HG03159 (cell line): ENCODE measurements at regions not wholly inside any gene's neighbourhood (a gene's known extent, or its start where the extent isn't known, plus 50 kb on each side); places are given as distances from the start of the nearest gene placed in this dataset.

Source experiments
- ATAC-seq: cut with Tn5 transposase; IDR thresholded peaks from one replicate; pipeline ENCODE4 v1.9.1; 2021; ENCODE audit warnings: mild to moderate bottlenecking, moderate library complexity; ENCODE audit not compliant: unreplicated experiment

DNA sequence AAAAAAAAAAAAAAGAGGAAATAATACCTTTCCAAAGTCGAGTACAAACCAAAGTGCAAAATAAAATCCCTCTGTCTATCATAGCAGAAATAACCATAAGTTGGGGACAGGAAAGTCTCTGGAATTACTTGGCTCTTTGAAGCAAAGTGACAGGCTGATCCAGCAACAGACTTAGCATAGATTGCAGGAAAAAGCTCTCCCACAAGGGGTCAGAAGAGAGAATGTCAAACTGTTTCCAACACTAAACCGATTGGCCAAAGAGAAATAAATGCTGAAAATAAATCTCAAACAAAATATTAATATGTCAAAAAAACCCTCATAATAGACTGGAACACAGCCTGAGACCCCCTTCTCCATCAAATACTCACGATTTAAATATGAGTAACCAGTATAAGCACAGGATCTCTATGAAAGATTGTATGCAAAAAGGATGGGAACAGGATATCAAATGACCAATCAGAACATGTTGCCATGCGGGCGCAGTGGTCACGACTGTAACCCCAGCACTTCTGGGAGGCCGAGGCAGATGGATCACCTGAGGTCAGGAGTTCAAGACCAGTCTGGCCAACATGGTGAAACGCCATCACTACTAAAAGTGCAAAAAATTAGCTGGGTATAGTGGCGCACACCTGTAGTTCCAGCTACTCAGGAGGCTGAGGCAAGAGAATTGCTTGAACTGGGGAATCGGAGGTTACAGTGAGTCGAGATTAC lies 1000.7 kb upstream of the LRRN3 start:
- no peak for ATAC-seq

DNA sequence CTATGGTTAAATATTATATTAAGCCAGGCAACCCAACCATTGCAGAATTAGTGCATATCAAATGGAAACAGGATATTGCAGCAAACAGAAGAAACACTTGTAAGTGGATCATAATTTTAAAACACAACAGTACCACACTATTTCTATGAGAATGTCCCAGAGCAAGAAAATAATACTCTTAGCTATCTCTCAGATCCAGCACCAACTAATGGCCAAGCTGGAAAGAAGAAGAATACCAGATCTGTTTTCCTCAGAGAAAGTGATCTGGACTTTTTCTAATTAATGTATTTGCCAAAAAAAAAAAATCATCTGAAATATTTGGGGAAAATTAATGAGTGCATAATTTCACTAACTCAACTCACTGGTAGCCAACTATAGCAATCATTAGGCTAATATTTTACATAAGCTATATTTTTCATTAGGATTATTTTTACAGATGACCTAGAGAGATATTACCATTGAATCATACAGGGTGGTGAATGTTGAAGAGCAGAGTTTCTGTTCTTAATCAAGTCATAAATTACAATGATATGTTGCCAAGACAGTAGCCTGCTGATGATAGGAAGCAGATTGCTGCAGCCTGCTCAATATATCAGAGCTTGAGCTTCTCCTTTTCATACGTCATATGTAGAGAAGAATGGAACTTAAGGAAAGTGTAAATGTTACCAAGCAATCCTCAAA lies 995.4 kb upstream of the LRRN3 start:
- ATAC-seq, result no peak

DNA sequence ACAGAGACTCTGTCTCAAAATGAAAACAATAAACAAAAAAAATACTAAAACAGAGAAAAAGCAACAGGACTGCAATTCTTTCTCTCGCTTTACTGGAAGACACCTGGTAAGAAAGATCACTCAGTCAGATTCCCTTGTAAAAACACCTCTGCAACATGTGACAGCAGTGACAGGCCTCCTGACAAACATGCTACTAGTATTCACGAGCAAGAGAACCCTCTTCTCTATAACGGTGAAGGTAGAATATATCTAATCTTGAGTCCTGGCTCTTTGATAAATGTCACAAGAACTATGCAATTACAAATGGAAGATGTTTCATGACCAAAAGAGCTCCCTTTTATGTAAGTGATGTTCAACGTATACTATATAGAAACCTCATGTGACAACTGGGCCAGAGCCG lies 986.7 kb upstream of the LRRN3 start:
- no peak for ATAC-seq

DNA sequence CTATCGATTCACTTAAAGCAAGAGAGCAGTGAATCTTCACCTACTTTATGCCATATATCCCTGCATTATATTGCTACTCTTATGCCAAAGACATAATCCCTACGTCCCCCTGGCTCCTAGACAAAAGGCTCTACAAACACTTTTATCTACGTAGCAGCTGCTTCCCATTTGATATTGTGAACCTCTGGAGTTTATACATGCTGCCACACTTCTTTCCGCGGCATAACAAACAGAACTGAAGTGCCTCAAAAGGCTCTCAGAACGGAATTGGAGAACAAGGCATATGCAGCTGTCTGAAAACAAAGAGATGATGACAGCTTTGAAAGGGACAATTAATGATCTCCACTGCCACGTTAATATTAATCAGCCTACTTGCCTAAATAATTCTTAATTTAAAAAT lies 985.6 kb upstream of the LRRN3 start:
- no peak for ATAC-seq

DNA sequence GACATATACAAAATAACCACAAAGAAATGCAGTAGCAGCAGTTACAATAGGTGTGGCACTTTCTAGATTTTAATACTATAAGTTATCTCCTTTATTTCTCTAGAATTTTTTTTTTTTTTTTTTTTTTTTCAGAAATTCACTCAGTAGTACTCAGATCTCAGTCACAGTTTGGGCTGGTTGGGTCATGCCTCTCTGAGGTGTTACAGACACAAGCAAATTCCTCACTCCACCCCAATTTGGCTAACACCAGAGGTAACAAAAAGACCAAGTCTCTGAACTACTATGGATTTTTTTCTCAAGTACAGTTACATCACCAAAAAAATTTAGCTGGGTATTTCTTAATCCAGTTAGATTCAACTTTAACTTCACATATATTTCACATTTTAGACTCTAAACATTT lies 985.1 kb upstream of the LRRN3 start:
- ATAC-seq, result no peak

DNA sequence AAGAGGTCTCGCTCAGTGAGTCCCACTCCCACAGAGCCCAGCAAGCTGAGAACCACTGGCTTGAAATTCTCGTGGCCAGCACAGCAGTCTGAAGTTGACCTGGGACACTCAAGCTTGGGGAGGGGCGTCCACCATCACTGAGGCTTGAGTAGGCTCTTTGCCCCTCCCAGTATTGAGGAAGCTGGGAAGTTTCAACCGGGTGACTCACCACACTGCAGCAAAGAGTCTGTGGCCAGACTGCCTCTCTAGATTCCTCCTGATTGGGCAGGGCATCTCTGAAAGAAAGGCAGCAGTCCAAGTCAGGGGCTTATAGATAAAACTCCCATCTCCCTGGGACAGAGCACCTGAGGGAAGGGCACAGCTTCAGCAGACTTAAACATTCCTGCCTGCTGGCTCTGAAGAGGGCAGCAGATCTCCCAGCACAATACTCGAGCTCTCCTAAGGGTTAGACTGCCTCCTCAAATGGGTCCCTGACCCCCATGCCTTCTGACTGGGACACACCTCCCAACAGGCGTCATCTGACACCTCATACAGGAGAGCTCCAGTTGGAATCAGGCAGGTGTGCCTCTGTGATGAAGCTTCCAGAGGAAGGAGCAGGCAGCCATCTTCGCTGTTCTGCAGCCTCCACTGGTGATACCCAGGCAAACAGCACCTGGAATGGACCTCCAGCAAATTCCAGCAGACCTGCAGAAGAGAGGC lies 970.9 kb upstream of the LRRN3 start:
- ATAC-seq, result no peak

DNA sequence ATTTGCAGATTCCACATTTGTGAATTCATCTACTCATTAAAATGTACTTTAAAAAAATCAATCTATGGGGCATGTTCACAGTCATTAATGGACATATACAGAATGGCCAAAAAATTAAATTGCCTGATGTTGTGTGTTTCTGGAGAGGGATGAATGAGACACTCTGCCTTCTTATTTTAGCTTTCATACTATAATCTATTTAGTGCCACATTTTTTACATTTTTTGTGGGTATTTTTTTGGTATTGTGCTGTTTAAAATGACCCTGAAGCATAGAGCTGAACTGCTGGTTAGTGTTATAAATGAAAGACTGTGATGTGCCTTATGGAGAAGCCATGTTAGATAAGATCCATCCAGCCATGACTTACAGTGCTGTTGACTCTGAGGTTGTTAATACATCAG lies 961.8 kb upstream of the LRRN3 start:
- no peak for ATAC-seq

DNA sequence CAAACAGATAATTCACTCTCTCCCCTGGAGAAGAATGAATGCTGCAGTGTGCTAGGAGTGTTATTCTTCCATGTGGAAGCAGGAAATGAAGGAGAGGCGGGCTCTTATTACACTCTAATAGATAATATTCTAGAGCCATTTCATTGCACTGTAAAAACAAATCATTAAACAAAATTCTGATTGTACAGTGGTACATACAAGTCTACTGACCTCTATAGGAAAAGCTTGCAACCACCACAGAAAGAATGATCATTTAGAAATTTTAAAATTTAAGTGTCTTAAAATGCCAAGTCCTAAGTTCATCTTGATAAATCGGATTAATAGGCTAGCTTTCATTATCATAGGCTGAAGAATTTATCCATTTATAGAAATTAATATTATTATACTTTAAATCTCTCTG lies 960.3 kb upstream of the LRRN3 start:
- ATAC-seq, result no peak

DNA sequence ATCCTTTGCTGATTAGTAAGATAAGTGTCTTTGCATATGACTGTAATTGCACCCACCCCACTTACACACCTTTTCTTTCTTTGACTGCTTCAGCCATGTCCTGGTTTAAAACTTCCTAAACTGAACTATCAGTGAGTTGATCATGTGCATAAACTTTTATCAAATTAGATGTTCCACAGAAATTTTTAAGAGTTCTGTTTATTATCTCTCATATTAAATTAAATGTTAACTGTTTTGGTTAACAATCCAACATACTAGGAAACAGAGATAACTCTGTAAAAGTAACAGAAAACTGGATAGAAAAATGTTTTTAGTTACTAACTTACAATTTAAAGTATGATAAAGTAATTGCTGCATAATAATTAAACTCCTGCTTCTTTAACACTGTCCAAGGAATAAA lies 959.6 kb upstream of the LRRN3 start:
- ATAC-seq, result no peak

DNA sequence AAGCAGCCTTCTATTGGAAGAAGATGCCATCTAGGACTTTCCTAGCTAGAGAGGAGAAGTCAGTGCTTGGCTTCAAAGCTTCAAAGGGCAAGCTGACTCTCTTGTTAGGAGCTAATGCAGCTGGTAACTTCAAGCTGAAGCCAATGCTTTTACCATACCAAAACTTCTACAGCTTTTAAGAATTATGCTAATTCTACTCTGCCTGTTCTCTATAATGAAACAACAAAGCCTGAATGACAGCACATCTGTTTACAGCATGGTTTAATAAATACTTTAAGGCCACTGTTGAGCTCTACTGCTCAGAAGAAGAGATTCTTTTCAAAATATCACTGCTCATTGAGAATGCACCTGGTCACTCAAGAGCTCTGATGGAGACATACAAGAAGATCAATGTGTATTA lies 951.9 kb upstream of the LRRN3 start:
- no peak for ATAC-seq

DNA sequence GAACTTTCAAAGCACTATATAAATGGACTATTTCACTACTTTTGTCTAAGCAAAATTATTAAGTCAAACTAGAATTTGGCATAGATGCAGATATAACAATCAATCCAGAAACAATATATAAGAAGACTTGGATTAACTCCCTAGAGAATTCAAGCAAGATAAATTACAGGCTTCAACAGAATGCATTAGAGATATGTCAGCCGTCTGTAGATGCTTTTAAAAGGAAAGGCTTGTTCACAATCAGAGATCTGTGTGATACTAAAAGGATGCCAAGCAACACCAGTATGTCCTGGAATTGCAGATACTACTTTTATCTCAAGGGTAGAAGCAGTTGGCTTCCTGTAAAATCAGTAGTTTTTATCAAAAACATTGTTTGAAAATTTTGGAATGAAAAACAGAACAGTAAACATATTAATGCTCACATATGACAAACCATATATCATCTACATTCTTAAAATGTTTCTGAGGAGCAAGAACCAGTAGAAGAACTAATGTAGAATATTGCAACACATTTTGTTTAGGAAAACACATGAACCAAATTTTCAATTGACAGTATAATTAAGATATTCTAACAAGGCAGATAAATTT lies 947.9 kb upstream of the LRRN3 start:
- ATAC-seq, result no peak

DNA sequence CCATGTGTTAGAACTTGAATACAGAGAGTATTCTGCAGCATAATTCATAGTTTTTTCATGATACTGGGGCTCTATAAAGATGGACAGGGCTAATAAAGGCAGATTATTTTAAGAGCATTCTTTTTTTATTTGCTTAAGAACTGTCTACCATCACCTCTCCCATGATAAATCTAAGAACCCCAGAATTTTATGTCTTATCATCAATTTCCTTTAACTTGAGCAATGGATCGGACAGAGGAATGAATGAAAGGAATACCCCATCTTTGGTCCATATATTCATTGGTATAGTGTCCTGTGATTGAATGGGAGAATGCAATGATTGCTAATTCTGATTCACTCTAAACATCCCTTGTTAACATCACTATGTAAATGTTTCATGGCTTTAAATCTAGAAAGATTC lies 946.3 kb upstream of the LRRN3 start:
- no peak for ATAC-seq

DNA sequence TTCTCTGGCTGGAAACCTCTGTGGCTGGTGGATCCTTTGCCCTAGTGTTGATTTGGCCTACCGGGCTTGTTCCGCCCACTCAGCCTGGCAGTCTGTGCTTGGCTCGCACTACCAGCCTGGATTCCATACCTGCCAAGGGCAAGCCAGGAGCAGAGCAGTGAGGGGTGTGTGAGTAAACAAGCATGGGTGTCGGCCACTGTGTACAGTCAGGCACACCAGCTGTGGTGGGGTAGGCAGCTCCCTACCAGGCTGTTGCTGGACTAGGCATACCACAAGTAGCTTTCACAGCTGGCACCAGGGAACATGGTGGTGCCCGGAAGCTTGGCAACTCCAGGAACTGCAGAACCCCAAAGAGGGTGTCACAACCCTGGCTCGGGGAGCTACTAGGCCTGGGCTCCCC lies 942.9 kb upstream of the LRRN3 start:
- no peak for ATAC-seq

DNA sequence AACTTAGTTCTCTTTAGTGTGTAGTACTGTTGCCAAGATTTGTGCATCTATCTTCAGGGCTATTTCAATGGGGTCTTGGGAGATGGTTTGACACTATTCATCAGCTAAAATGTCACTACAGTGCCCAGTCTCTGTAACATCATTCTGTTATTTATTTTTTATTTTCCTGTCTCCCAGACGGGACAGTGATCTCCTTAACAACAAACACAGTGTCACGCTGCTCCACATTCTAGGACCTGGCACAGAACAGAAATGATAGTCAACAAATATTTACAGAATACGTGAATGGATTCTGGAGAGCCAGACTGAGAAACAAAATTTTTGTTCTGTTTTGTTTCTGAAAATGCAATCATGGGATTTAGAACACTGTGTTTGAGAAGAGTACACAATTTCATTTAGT lies 937.7 kb upstream of the LRRN3 start:
- no peak for ATAC-seq

DNA sequence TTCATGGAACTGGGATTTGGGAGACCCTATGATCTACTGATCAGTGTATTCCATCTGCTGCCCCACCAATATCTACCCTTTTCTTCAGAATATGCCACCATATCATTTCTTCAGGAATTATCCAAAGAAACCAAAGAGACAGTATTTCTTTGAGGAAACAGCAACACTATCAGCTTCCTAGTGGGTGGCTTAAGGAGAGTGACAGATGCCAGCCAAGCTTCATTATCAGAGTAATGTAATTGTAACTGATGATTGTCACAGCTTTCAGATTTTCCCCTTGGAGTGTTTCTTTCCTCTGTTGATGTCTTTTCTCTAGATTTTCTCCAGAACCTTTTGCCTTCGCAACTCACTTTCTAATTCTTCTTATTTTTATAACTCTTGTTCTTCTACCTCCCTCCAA lies 934.4 kb upstream of the LRRN3 start:
- no peak for ATAC-seq

DNA sequence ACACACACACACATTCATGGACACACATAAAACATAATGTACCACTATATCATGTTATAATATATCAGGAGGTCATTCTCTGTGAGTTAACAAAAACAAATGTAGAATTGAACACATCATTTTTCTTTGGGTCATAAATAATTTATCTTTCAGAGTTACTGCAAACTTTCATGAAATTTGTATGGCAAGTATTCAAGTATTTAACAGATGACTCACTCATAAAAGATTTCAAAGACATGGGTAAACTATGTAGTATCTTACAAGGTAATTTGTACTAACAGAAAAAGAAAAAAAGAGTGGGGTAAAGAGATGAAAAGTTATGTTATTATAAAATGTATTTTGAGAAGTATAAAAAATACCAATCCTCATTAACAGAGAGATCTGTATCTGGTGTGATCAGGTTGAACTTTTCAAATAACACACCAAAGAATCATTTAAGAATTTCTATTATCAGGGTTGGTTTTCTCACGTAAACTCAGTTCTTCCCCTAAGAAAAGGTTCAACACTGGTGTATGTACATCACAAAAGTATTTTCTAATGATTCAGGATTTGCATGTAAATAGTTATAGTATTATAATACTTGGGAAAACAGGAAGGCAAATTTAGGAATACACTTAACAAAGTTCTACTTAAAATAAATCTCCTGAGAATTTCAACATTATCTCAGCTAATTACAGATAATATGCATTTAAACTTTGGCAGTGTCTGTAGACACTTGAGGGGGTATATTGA lies 933.1 kb upstream of the LRRN3 start:
- ATAC-seq, result no peak

DNA sequence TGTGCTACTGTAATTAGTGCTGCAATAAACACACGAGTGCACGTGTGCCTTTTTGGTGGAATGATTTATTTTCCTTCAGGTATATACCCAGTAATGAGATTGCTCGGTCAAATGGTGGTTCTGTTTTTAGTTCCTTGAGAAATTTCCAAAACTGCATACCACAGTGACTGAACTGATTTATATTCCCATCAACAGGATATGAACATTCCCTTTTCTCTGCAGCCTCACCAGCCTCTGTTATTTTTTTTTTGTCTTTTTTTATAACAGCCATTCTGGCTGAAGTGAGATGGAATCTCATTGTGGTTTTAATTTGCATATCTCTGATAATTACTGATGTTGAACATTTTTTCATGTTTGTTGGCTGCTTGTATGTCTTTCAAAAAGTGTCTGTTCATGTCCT lies 922.9 kb upstream of the LRRN3 start:
- ATAC-seq, result no peak

DNA sequence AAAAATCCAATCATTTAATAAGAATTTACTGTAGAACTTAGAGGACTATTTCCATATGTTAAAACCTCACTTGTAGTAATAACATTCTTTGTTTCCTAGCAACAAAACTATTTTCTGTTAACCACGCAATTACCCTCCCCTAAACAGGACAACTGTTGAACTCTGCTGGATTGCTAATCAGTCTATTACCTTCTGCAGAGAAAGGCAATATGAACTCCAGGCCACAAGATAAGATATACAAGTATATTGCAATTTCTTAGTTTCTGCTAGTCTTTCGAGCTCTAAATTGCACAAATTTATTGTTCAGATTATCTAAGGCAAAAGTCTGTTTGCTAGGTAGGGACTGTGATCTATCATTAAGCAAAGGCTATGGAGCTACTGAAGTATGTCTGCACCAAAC lies 920.1 kb upstream of the LRRN3 start:
- ATAC-seq, result no peak

DNA sequence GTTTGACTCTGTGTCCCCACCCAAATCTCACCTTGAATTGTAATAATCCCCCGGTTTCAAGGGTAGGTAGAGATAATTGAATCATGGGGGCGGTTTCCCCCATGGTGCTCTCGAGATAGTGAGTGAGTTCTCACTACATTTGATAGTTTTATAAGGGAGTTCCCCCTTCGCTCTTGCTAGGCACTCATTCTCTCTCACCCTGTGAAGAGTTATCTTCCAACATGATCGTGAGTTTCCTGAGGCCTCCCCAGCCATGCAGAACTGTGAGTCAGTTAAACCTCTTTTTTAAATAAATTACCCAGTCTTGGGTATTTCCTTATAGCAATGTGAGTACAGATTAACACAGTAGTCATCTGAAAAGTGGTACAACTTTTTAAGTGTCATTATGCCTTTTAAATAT lies 913.5 kb upstream of the LRRN3 start:
- ATAC-seq, result no peak

DNA sequence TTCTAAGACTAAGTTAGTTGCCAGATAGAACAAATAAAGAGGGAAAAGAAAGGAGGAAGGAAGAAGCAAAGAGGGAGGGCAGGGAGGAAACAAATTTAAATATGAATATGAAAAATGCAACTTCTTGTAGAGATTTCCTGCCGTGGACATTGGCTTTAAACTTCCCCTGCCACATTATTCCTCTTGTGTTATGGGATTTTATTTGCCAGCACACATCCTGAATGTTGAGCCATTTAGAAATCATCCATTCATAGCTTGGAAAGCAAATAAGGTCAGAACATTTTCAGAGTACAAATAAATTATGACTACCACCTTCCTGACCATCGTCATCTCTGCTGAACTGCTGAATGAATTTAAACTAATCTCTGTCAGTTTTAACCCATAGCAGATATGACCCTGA lies 911.9 kb upstream of the LRRN3 start:
- ATAC-seq, result no peak

DNA sequence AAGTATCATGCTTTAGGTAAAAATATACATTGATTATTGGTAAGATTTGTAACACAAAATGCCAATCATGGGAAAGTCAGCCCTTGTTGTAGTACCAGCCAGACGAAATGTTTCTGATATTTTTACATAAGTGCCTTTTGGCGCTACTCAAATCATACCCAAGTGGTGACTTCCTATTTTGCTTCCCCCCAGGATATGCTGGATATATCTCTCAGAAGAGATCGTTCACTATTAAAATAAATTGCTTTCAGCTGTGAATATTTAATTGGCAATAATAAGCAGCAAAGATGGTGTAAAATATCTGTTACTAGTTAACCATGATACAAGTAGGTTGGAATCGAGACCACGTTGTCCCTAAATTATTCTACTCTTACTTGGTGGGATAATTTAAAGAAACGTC lies 909.2 kb upstream of the LRRN3 start:
- ATAC-seq, result no peak
